Left lobe of liver (tissue), 2 donors: ENCODE measurements at regions not wholly inside any gene's neighbourhood (a gene's known extent, or its start where the extent isn't known, plus 50 kb on each side); places are given as distances from the start of the nearest gene placed in this dataset.
"Not testable (repeated sequence)": the region's sequence is repeated elsewhere in the genome, so short reads cannot be mapped to it uniquely, and the experiment has no call there.

ENCODE experiments used
- ATAC-seq: fragments of 200-7000 bp; cut with Tn5 transposase; one replicate; pipeline ENCODE4 v1.9.1; 2020; ENCODE audit warnings: mild to moderate bottlenecking, moderate library complexity
- DNase-seq: peaks from one replicate; pipeline ENCODE4 v3.0.0-alpha.2; 2020; ENCODE audit warnings: low spot score
- donor health status: DM: no; HTN: no; CAD: no; lungs with moderate emphysema.
- donor health status: DM: no; HTN: yes; CAD: no.

GRCh38 chr7:8809320-8809719, 375.9 kb downstream of the NXPH1 start:
- ATAC-seq (no peak), DNase-seq (no peak)

GRCh38 chr7:8817448-8818036, 384.1 kb downstream of the NXPH1 start:
- ATAC-seq (no peak), DNase-seq (no peak)

- DNase-seq (no peak), ATAC-seq (no peak)
Measured at GRCh38 chr7:8818406-8818805, 385.0 kb downstream of the NXPH1 start.

GRCh38 chr7:8822595-8822994, 389.2 kb downstream of the NXPH1 start:
- peak; percentile 91 for ATAC-seq
- peak; percentile 49 for DNase-seq

- ATAC-seq (peak; percentile 13), DNase-seq (no peak)
Measured at GRCh38 chr7:8823486-8823885, 390.1 kb downstream of the NXPH1 start.

GRCh38 chr7:8827329-8827728, 393.9 kb downstream of the NXPH1 start:
- ATAC-seq (no peak), DNase-seq (no peak)

GRCh38 chr7:8829100-8829499, 395.7 kb downstream of the NXPH1 start:
- ATAC-seq (no peak), DNase-seq (no peak)

GRCh38 chr7:8831376-8831775, 398.0 kb downstream of the NXPH1 start:
- DNase-seq (no peak), ATAC-seq (no peak)

- no peak for ATAC-seq
- DNase-seq = no peak
Measured at GRCh38 chr7:8833355-8833754, 399.9 kb downstream of the NXPH1 start.

GRCh38 chr7:8841171-8841570, 407.8 kb downstream of the NXPH1 start:
- DNase-seq = no peak
- ATAC-seq = no peak

GRCh38 chr7:8871716-8872115, 438.3 kb downstream of the NXPH1 start:
- no peak for ATAC-seq
- no peak for DNase-seq

- ATAC-seq (no peak), DNase-seq (no peak)
Measured at GRCh38 chr7:8881916-8882315, 448.5 kb downstream of the NXPH1 start.

- ATAC-seq = no peak
- no peak for DNase-seq
Measured at GRCh38 chr7:8885480-8886000, 452.1 kb downstream of the NXPH1 start.

- DNase-seq, ATAC-seq: not testable (repeated sequence)
Measured at GRCh38 chr7:8890346-8890745, 456.9 kb downstream of the NXPH1 start.

GRCh38 chr7:8893775-8894174, 460.4 kb downstream of the NXPH1 start:
- DNase-seq = no peak
- no peak for ATAC-seq

GRCh38 chr7:8906396-8907075, 473.1 kb downstream of the NXPH1 start:
- ATAC-seq = no peak
- no peak for DNase-seq

GRCh38 chr7:8908889-8909288, 475.5 kb downstream of the NXPH1 start:
- DNase-seq = no peak
- no peak for ATAC-seq

GRCh38 chr7:8913682-8914081, 480.3 kb downstream of the NXPH1 start:
- ATAC-seq (no peak), DNase-seq (no peak)

GRCh38 chr7:8921807-8922206, 488.4 kb downstream of the NXPH1 start:
- no peak for ATAC-seq
- DNase-seq = no peak

- DNase-seq (no peak), ATAC-seq (peak; percentile 54)
Measured at GRCh38 chr7:8922726-8923125, 489.3 kb downstream of the NXPH1 start.

- peak; percentile 90 for ATAC-seq
- DNase-seq = no peak
Measured at GRCh38 chr7:8923164-8923806, 489.9 kb downstream of the NXPH1 start.
